GM19328 (cell line): ENCODE measurements at regions not wholly inside any gene's neighbourhood (a gene's known extent, or its start where the extent isn't known, plus 50 kb on each side); places are given as distances from the start of the nearest gene placed in this dataset.
"Not testable (repeated sequence)": the region's sequence is repeated elsewhere in the genome, so short reads cannot be mapped to it uniquely, and the experiment has no call there.

Experiments
- ATAC-seq: cut with Tn5 transposase; IDR thresholded peaks from one replicate; pipeline ENCODE4 v1.9.1; 2021; ENCODE audit warnings: mild to moderate bottlenecking, moderate library complexity; ENCODE audit not compliant: unreplicated experiment

GRCh38 chr2:230593765-230594164, 118.9 kb upstream of the CAB39 start:
- ATAC-seq, result no peak

GRCh38 chr2:230594286-230594840, 118.3 kb upstream of the CAB39 start:
- ATAC-seq, result no peak

GRCh38 chr2:230599853-230600252, 112.8 kb upstream of the CAB39 start:
- no peak for ATAC-seq

GRCh38 chr2:230600285-230600684, 112.4 kb upstream of the CAB39 start:
- no peak for ATAC-seq

- ATAC-seq, result no peak
These were observed 111.8 kb upstream of the CAB39 start for GRCh38 chr2:230600881-230601280.

GRCh38 chr2:230601510-230601909, 111.1 kb upstream of the CAB39 start:
- peak; percentile 53 for ATAC-seq

GRCh38 chr2:230602562-230603230, 109.9 kb upstream of the CAB39 start:
- peak; percentile 44 for ATAC-seq

GRCh38 chr2:230603317-230603716, 109.3 kb upstream of the CAB39 start:
- ATAC-seq, result not testable (repeated sequence)

- ATAC-seq, result not testable (repeated sequence)
These were observed 108.5 kb upstream of the CAB39 start for GRCh38 chr2:230604158-230604557.

GRCh38 chr2:230614040-230614439, 98.6 kb upstream of the CAB39 start:
- ATAC-seq, result no peak

GRCh38 chr2:230614913-230615332, 97.7 kb upstream of the CAB39 start:
- ATAC-seq, result peak; percentile 83

- not testable (repeated sequence) for ATAC-seq
These were observed 95.4 kb upstream of the CAB39 start for GRCh38 chr2:230617256-230617706.

GRCh38 chr2:230619491-230619890, 93.2 kb upstream of the CAB39 start:
- ATAC-seq, result no peak

GRCh38 chr2:230625220-230625619, 87.4 kb upstream of the CAB39 start:
- not testable (repeated sequence) for ATAC-seq

GRCh38 chr2:230627091-230627490, 85.6 kb upstream of the CAB39 start:
- not testable (repeated sequence) for ATAC-seq

- ATAC-seq, result no peak
These were observed 84.6 kb upstream of the CAB39 start for GRCh38 chr2:230627806-230628724.

- ATAC-seq, result no peak
These were observed 81.2 kb upstream of the CAB39 start for GRCh38 chr2:230631470-230631869.

GRCh38 chr2:230634146-230634545, 78.5 kb upstream of the CAB39 start:
- no peak for ATAC-seq

GRCh38 chr2:230634721-230635313, 77.8 kb upstream of the CAB39 start:
- not testable (repeated sequence) for ATAC-seq

- ATAC-seq, result no peak
These were observed 75.9 kb upstream of the CAB39 start for GRCh38 chr2:230636684-230637271.

- not testable (repeated sequence) for ATAC-seq
These were observed 75.2 kb upstream of the CAB39 start for GRCh38 chr2:230637486-230637885.
